ENCODE measurements at regions not wholly inside any gene's neighbourhood (a gene's known extent, or its start where the extent isn't known, plus 50 kb on each side); places are given as distances from the start of the nearest gene placed in this dataset.

- TF ChIP-seq ZBTB43 (CRISPR knock-in tag; IDR thresholded peaks at IDR 0.05) (no peak), FOXK1 (CRISPR knock-in tag; IDR thresholded peaks at IDR 0.05) (no peak), PRDM15 (CRISPR knock-in tag; IDR thresholded peaks at IDR 0.05) (no peak), JUN (CRISPR knock-in tag; IDR thresholded peaks at IDR 0.05) (no peak), ZMAT4 (CRISPR knock-in tag; IDR thresholded peaks at IDR 0.05) (no peak), USF1 (CRISPR knock-in tag; IDR thresholded peaks at IDR 0.05) (no peak), MYBL2 (CRISPR knock-in tag; IDR thresholded peaks at IDR 0.05) (no peak), EMX1 (CRISPR knock-in tag; IDR thresholded peaks at IDR 0.05) (no peak), CREB1 (CRISPR knock-in tag; IDR thresholded peaks at IDR 0.05) (no peak)
- TF ChIP-seq, protein P1, sequence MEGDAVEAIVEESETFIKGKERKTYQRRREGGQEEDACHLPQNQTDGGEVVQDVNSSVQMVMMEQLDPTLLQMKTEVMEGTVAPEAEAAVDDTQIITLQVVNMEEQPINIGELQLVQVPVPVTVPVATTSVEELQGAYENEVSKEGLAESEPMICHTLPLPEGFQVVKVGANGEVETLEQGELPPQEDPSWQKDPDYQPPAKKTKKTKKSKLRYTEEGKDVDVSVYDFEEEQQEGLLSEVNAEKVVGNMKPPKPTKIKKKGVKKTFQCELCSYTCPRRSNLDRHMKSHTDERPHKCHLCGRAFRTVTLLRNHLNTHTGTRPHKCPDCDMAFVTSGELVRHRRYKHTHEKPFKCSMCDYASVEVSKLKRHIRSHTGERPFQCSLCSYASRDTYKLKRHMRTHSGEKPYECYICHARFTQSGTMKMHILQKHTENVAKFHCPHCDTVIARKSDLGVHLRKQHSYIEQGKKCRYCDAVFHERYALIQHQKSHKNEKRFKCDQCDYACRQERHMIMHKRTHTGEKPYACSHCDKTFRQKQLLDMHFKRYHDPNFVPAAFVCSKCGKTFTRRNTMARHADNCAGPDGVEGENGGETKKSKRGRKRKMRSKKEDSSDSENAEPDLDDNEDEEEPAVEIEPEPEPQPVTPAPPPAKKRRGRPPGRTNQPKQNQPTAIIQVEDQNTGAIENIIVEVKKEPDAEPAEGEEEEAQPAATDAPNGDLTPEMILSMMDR (IDR thresholded peaks at IDR 0.05), result no peak
- TF ChIP-seq, protein P2, sequence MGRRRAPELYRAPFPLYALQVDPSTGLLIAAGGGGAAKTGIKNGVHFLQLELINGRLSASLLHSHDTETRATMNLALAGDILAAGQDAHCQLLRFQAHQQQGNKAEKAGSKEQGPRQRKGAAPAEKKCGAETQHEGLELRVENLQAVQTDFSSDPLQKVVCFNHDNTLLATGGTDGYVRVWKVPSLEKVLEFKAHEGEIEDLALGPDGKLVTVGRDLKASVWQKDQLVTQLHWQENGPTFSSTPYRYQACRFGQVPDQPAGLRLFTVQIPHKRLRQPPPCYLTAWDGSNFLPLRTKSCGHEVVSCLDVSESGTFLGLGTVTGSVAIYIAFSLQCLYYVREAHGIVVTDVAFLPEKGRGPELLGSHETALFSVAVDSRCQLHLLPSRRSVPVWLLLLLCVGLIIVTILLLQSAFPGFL (CRISPR knock-in tag; IDR thresholded peaks at IDR 0.05; ENCODE audit: borderline replicate concordance), result no peak
- TF ChIP-seq, protein P3, sequence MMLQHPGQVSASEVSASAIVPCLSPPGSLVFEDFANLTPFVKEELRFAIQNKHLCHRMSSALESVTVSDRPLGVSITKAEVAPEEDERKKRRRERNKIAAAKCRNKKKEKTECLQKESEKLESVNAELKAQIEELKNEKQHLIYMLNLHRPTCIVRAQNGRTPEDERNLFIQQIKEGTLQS (CRISPR knock-in tag; conservative IDR thresholded peaks at IDR 0.05), result no peak
These were observed 317.0 kb downstream of the BMPER start for GRCh38 chr7:34222316-34222715.
